ENCODE measurements at regions not wholly inside any gene's neighbourhood (a gene's known extent, or its start where the extent isn't known, plus 50 kb on each side); places are given as distances from the start of the nearest gene placed in this dataset.

DNA sequence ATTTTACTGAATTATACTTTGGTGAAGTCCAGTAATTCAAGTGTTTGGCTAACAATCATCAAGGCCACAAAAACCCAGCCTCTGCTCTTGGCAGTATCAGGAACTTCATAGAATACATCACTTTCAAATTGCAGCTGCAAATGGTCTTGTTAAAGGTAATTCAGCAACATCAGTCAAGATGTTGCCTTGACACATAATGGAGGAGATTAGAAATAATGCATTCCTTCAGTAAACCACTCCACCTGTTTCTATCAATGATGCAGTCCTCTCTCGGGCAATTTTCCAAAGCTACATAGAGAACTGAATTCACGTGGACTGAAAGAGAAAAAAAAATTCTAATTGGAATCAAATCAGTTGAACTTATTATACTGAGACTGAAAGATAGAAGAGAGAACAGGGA lies 279.3 kb downstream of the VGLL3 start:
- no peak for DNase-seq
- Mint-ChIP-seq H3K4me3 (no peak overlapping the region), H3K27me3 (no peaks in the 10 kb centered on the region), H3K4me1 (ENCODE audit: low read depth) (no peaks in the 10 kb centered on the region), H3K27ac (no peak overlapping the region), H3K9me3 (peaks cover 4% of the 10 kb centered on the region), H3K36me3 (ENCODE audit: low read depth) (no peaks in the 10 kb centered on the region)
- no peak for ATAC-seq (ENCODE audit: poor library complexity)
- CTCF ChIA-PET: no interaction called here
- POLR2A ChIA-PET: no interaction called here
- Histone ChIP-seq H3K4me3 (ENCODE audit: low read length) (no peak overlapping the region), H3K4me1 (ENCODE audit: insufficient read depth, low read length) (no peaks in the 10 kb centered on the region), H3K27ac (ENCODE audit: low read depth in 1 of 2, low read length in 2 of 2) (no peak overlapping the region), H3K27me3 (ENCODE audit: control insufficient read depth in 1 of 2, insufficient read depth in 2 of 2, low read length in 2 of 2) (no peaks in the 10 kb centered on the region), H3K36me3 (ENCODE audit: insufficient read depth, low read length) (no peaks in the 10 kb centered on the region), H3K9me3 (ENCODE audit: control insufficient read depth in 1 of 2, insufficient read depth in 1 of 2, low read length in 2 of 2) (peaks cover 4 to 18% of the 10 kb centered on the region in 2 experiments)
- TF ChIP-seq, protein P1, sequence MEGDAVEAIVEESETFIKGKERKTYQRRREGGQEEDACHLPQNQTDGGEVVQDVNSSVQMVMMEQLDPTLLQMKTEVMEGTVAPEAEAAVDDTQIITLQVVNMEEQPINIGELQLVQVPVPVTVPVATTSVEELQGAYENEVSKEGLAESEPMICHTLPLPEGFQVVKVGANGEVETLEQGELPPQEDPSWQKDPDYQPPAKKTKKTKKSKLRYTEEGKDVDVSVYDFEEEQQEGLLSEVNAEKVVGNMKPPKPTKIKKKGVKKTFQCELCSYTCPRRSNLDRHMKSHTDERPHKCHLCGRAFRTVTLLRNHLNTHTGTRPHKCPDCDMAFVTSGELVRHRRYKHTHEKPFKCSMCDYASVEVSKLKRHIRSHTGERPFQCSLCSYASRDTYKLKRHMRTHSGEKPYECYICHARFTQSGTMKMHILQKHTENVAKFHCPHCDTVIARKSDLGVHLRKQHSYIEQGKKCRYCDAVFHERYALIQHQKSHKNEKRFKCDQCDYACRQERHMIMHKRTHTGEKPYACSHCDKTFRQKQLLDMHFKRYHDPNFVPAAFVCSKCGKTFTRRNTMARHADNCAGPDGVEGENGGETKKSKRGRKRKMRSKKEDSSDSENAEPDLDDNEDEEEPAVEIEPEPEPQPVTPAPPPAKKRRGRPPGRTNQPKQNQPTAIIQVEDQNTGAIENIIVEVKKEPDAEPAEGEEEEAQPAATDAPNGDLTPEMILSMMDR (IDR thresholded peaks at IDR 0.05): no peak
- intact Hi-C loops (cut with DNase I, micrococcal nuclease): no loop called here

DNA sequence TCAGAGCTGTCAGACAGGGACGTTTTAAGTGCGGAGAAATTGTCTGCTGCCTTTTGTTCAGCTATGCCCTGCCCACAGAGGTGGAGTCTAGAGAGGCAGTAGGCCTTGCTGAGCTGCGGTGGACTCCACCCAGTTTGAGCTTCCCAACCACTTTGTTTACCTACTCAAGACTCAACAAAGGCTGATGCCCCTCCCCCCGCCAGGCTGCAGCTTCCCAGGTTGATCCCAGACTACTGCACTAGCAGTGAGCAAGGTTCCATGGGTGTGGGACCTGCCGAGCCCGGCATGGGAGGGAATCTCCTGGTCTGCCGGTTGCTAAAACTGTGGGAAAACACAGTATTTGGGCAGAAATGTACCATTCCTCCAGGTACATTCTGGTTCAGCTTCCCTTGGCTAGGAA lies 282.1 kb downstream of the VGLL3 start:
- no peak overlapping the region for H3K4me3 Mint-ChIP-seq
- no peak for DNase-seq
- peaks cover 4 to 10% of the 10 kb centered on the region in 2 experiments for H3K9me3 ChIP-seq (ENCODE audit: control insufficient read depth in 1 of 2, insufficient read depth in 1 of 2, low read length in 2 of 2)
- no peaks in the 10 kb centered on the region for H3K4me1 ChIP-seq (ENCODE audit: insufficient read depth, low read length)
- no peak overlapping the region for H3K27ac Mint-ChIP-seq
- H3K27me3 ChIP-seq (ENCODE audit: control insufficient read depth in 1 of 2, insufficient read depth in 2 of 2, low read length in 2 of 2): no peaks in the 10 kb centered on the region
- no peaks in the 10 kb centered on the region for H3K4me1 Mint-ChIP-seq (ENCODE audit: low read depth)
- no peaks in the 10 kb centered on the region for H3K36me3 Mint-ChIP-seq (ENCODE audit: low read depth)
- ChIA-PET POLR2A (no interaction called here), CTCF (no interaction called here)
- intact Hi-C loops (cut with DNase I, micrococcal nuclease): no loop called here
- H3K36me3 ChIP-seq (ENCODE audit: insufficient read depth, low read length): no peaks in the 10 kb centered on the region
- H3K4me3 ChIP-seq (ENCODE audit: low read length): no peak overlapping the region
- no peak for ATAC-seq (ENCODE audit: poor library complexity)
- TF ChIP-seq, protein P1 (IDR thresholded peaks at IDR 0.05): no peak
- no peaks in the 10 kb centered on the region for H3K27me3 Mint-ChIP-seq
- no peak overlapping the region for H3K27ac ChIP-seq (ENCODE audit: low read depth in 1 of 2, low read length in 2 of 2)
- peaks cover 9% of the 10 kb centered on the region for H3K9me3 Mint-ChIP-seq

DNA sequence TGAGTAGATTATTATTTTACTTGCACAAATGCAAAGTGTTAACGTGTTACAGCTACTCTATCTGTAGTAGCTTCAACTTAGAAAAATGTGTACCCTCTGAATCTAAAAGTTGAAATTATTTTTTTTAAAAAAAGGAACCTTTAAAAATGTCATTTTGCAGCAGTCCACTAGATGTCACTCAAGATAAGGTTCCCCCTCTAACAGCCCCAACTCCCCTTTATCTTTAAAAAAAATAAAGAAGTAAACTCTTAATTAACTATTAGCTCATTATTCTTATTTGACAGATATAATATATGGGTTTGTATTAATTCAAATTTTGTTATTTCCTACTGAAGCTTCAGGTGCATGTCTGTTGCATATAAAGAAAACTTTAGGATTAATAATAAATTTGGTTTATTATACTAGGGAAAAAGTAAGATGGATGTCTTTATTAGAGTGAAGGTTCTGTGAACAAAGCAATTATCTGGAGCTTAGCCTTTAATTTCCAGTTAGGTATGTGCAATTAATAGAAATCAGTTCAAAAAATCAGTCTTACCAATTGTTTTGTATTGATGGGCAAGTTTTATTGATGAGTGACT lies 288.5 kb downstream of the VGLL3 start:
- H3K36me3 Mint-ChIP-seq (ENCODE audit: low read depth): no peaks in the 10 kb centered on the region
- DNase-seq (no peak), ATAC-seq (ENCODE audit: poor library complexity) (no peak)
- peaks cover 9% of the 10 kb centered on the region for H3K9me3 Mint-ChIP-seq
- H3K4me3 Mint-ChIP-seq: no peak overlapping the region
- TF ChIP-seq, protein P1 (IDR thresholded peaks at IDR 0.05): peak; percentile 22
- ChIA-PET POLR2A (no interaction called here), CTCF (no interaction called here)
- H3K27me3 Mint-ChIP-seq: no peaks in the 10 kb centered on the region
- no peak overlapping the region for H3K4me3 ChIP-seq (ENCODE audit: low read length)
- H3K4me1 Mint-ChIP-seq (ENCODE audit: low read depth): no peaks in the 10 kb centered on the region
- no peaks in the 10 kb centered on the region for H3K9me3 ChIP-seq (ENCODE audit: control insufficient read depth in 1 of 2, insufficient read depth in 1 of 2, low read length in 2 of 2)
- H3K27ac Mint-ChIP-seq: no peak overlapping the region
- intact Hi-C loops (cut with DNase I, micrococcal nuclease): no loop called here
- no peaks in the 10 kb centered on the region for H3K4me1 ChIP-seq (ENCODE audit: insufficient read depth, low read length)
- no peaks in the 10 kb centered on the region for H3K36me3 ChIP-seq (ENCODE audit: insufficient read depth, low read length)
- no peak overlapping the region for H3K27ac ChIP-seq (ENCODE audit: low read depth in 1 of 2, low read length in 2 of 2)
- no peaks in the 10 kb centered on the region for H3K27me3 ChIP-seq (ENCODE audit: control insufficient read depth in 1 of 2, insufficient read depth in 2 of 2, low read length in 2 of 2)

Data from CD4-positive, alpha-beta T cell (primary cell).